GM23248 (cell line): ENCODE measurements at regions not wholly inside any gene's neighbourhood (a gene's known extent, or its start where the extent isn't known, plus 50 kb on each side); places are given as distances from the start of the nearest gene placed in this dataset.

ENCODE experiments used
- EZH2 ChIP-seq: fragments of 200-600 bp; sonication (generic); IDR thresholded peaks from 2 replicates; pipeline ENCODE4 v1.6.1; 2018; ENCODE audit warnings: antibody characterized with exemption, mild to moderate bottlenecking; ENCODE audit not compliant: insufficient read depth, poor library complexity, severe bottlenecking
- EZH2phosphoT487 ChIP-seq: fragments of 200-600 bp; sonication (generic); IDR thresholded peaks from 2 replicates; pipeline ENCODE4 v1.6.1; 2018; ENCODE audit warnings: antibody characterized with exemption, moderate library complexity, mild to moderate bottlenecking, low read depth; ENCODE audit not compliant: insufficient read depth

GRCh38 chr6:66948106-66948505, 1241.1 kb upstream of the EYS start:
- no peak for TF ChIP-seq EZH2
- no peak for TF ChIP-seq EZH2phosphoT487
